HG02981 (cell line): ENCODE measurements at regions not wholly inside any gene's neighbourhood (a gene's known extent, or its start where the extent isn't known, plus 50 kb on each side); places are given as distances from the start of the nearest gene placed in this dataset.

Experiments used
- ATAC-seq: cut with Tn5 transposase; IDR thresholded peaks from one replicate; pipeline ENCODE4 v1.9.1; 2021; ENCODE audit warnings: mild to moderate bottlenecking, moderate library complexity; ENCODE audit not compliant: unreplicated experiment

GRCh38 chr18:42184685-42185477 is 229.8 kb downstream of the PIK3C3 start:
- no peak for ATAC-seq

DNA sequence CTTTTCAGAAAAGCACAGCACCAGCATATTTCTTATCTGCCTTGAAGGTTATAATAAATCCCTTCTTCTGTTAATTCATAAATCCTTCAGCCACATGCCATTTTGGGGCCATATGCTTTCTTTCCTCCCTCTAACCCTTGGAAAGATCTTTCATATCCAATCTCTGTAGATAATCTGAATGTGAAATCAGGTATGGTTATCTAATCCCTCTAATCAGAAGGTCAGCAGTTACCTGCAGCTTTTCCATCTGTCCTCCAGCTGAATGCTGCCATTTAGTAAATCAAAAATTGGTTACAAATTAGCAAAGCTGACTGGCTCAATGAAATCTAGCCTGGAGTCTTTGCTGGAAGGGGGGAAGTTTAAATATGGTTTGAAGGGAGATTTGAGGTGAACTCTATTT is 230.5 kb downstream of the PIK3C3 start:
- ATAC-seq = no peak

DNA sequence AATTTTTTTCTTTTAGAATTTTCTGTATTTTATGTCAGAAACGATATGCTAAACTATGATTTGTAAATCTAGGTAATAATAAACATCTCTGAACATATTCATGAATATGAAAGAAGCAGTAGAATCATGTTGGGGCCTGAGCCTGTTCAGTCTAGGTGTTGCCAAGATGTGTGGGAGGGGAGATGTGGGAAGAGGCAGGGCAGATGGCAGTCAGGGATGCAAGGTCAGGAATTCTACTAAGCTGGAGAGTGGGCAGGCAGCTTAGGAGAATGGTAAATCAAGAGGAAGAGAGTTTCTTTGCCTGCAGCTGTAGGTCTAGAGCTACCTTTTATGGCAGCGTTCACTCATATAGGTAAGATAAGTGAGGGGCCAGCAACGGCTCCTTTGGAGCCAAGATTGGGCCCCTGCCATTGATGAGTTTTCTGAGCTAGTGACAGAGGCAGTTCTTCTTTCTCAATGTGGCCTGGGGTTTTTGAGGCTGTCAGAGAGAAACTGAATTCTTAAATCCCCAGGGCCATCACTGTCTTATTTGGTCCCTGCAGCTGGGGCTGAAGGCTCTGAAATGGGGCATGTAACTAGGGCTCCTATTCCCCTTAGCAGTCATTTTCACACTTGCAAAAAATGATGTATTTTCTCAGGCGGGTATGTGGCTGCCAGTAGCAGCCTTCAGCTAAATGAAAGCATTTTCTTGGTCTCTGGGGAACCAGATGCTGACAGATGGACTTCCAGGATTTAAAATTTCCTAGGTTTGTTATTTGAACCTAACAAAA is 232.8 kb downstream of the PIK3C3 start:
- ATAC-seq = peak; percentile 71

- no peak for ATAC-seq
These were observed 235.6 kb downstream of the PIK3C3 start for GRCh38 chr18:42190643-42191042.

GRCh38 chr18:42192251-42193248 is 237.5 kb downstream of the PIK3C3 start:
- no peak for ATAC-seq

- ATAC-seq = no peak
These were observed 241.6 kb downstream of the PIK3C3 start for GRCh38 chr18:42196651-42197050.

GRCh38 chr18:42201137-42201536 is 246.1 kb downstream of the PIK3C3 start:
- ATAC-seq = no peak

GRCh38 chr18:42211201-42211600 is 256.2 kb downstream of the PIK3C3 start:
- ATAC-seq = no peak

GRCh38 chr18:42222557-42222956 is 267.5 kb downstream of the PIK3C3 start:
- no peak for ATAC-seq

GRCh38 chr18:42228581-42228980 is 273.5 kb downstream of the PIK3C3 start:
- no peak for ATAC-seq

GRCh38 chr18:42229211-42230210 is 274.5 kb downstream of the PIK3C3 start:
- ATAC-seq = peak; percentile 99

DNA sequence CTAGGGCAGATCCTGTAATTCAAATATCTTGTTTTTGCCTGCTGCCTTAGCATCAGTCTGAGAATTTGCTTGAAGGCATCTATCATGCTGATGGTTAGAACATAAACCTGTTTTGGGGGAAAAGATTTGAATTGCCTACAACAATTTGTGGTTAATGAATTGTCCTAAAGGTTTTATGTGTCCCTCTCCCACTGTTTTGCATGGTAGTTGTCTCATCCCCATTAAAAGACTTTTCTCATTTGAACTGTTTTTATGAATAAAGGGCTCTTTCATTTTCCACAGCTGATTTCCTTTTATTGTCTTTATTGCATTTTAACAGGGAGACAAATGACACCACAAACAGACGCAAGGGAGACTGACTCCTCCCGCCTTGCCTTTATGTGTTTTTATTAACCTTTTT is 275.6 kb downstream of the PIK3C3 start:
- ATAC-seq = no peak

DNA sequence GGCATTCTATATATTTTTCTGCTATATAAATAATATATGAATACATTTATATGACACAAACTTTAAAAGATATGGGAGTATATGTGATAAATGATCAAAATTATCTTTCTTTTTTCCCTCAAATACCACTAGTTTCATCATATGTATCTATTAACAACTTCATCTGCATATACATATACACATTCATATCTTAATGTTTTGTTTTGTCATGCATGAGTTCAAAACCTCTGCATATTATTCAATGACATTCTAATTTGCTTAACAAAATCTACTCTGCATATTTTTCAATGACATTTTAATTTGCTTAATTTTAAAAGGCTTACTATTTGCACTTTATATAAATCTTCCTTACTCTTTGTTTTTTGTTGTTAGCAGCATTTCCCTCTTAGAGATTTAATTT is 276.2 kb downstream of the PIK3C3 start:
- no peak for ATAC-seq

GRCh38 chr18:42231796-42232195 is 276.8 kb downstream of the PIK3C3 start:
- no peak for ATAC-seq

DNA sequence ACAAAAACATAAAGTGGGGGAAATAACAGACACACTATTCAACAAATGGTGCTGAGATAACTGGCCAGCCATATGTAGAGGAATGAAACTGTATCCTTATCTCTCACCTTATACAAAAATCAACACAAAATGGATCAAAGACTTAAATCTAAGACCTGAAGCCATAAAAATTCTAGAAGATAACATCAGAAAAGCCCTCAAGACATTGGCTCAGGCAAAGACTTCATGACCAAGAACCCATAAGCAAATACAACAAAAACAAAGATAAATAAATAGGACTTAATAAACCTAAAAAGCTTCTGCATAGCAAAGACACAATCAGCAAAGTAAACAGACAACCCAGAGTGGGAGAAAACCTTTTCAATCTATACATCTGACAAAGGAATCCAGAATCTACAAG is 278.9 kb downstream of the PIK3C3 start:
- no peak for ATAC-seq

DNA sequence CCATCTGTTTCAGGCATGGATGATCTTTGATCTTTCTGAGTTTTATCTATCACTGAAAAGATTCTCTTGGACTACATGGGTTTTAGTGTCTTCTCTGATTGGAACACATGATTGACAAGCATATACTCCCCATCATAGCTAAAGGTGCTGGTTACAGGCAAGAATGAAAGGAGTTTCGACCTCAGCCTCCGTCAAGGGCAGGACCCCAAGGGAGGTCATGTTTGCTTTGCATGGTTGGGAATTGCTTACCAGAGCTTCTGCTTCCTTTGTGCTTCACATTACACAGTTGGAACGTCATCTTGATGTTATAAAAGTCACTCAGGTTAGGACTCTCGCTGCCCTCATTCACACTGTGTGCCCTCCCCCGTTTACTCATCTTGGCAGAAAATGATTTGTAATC is 287.7 kb downstream of the PIK3C3 start:
- ATAC-seq = no peak

DNA sequence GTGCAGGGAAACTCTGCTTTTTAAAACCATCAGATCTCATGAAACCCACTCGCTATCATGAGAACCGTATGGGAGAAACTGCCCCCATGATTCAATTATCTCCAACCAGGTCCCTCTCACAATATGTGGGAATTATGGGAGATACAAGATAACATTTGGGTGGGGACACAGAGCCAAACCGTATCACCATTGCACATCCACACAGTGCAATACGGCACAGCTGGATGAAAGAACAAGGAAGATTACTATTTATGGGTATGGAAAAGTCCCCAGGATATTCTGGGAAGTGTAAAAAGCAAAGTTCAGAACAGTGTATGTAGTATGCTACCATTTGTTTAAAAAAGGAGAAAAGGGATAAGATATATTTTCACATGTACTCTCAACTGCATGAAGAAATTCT is 290.1 kb downstream of the PIK3C3 start:
- no peak for ATAC-seq

DNA sequence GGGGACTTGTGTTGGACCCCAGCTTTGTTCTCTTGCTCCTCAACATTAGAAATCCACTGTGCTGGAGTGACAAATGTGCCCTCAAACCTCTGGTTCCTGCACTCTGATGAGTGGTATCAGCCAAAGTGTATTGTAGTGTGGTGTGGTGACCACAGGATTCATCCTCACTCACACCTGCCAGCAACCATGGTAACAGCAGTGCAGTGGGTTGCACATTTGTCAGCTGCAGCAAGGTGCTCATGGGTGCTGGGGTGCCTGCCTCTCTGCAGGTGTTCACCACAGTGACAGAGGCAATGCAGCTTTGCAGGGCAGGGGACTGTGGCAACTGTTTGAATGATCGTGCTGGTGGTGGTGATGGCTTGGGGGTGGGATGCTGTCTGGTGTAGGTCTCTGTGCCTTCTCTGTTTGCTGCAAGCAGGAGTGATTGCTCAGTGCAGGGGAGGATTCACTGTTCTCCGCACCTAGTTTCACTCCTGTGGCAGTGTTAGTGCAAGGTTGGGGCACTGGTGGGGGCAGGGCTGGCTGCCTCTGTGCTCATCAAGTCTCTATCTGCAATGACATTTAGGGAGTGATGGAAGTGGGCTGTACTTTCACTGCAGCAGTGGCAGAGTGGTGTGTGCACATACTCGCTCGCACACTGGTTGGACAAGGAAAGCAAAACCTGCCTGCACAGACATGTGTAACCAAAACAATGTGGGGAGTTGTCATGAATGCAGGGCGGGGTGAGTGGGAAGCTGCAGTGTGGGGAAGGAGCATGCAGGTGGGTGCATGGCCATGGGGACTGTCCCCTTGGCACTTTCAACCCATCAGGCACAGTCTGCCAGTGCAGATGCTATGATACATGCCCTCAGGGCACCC is 301.1 kb downstream of the PIK3C3 start:
- ATAC-seq = peak; percentile 41
